HCEC 1CT (cell line): ENCODE measurements at regions not wholly inside any gene's neighbourhood (a gene's known extent, or its start where the extent isn't known, plus 50 kb on each side); places are given as distances from the start of the nearest gene placed in this dataset.
"Not testable (repeated sequence)": the region's sequence is repeated elsewhere in the genome, so short reads cannot be mapped to it uniquely, and the experiment has no call there.

Experiments used
- DNase-seq: peaks from one replicate; pipeline ENCODE4 v3.0.0-alpha.2; 2017

DNA sequence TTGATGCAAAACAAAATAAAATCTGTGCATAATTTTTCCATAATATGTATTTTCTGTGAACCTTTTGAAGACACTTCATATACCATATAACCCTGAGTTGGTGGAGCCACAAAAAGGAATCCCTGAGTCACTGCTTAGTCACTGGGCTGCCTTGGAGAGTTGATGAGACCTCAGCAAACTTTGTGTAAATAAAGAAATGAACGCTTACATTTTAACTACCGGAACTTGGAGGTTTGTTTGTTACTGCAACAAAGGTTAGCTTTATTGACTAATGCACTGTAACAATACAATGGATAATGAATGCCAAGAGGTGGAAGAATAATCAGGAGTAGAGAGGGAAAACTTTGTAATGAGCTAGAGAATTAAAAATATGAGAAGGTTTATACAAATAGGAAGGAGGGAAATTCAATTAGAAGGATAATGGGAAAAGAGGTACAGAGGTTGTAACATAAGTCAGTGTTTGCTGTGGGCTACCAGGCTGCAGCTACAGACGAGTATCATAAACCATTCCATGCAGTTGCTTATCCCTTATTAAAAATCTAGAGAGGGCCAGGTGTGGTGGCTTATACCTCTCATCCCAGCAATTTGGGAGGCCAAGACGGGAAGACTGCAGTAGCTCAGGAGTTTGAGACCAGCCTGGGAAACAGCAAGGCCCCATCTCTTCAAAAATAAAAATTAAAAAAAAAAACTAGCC is 1042.1 kb downstream of the TYW1 start:
- no peak for DNase-seq

DNA sequence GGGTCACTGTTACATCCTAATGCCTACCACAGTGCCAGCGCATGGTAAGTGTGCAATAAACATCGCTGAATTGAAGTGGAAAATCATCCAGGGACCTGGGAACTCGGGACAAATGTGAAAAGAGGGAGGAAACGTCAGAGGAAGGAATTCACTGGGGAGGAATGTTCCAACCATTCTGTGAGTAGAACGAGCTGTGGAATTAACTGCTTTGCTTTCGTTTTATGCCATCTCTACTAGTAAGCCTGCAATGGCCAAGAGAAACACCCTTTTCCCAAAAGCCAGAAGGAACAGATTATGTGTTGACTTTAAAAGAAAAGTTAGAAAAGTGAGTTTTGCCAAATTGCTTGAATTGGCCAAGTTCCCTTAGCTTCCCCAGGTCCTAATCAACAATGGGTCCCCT is 1044.9 kb downstream of the TYW1 start:
- no peak for DNase-seq

DNA sequence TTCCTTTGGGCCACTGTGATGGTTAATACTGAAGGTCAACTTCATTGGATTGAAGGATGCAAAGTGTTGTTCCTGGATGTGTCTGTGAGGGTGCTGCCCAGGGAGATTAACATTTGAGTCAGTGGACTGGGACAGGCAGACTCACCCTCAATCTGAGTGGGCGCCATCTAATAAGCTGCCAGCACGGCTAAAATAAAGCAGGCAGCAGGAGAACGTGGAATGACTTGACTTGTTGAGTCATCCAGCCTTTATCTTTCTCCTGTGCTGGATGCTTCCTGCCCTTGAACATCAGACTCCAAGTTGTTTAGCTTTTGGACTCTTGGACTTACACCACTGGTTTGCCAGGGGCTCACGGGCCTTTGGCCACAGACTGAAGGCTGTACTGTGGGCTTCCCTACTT is 1046.9 kb downstream of the TYW1 start:
- no peak for DNase-seq

DNA sequence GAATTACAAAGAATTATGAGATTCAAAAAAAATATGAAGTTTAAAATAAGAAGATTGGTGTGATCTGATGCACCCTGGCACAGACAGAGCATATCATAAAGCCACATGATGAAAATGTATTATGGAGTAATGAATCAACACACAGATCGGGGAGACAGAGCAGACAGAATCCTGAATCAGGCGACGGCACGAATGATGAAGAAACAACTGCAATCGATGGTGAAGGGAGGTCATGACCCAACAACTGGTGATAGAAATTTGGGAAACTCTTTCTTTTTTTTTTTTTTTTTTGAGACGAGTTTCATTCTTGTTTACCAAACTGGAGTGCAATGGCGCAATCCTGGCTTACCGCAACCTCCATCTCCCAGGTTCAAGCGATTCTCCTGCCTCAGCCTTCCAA is 1054.0 kb downstream of the TYW1 start:
- no peak for DNase-seq

GRCh38 chr7:68058014-68058413 is 1061.4 kb downstream of the TYW1 start:
- DNase-seq = no peak

DNA sequence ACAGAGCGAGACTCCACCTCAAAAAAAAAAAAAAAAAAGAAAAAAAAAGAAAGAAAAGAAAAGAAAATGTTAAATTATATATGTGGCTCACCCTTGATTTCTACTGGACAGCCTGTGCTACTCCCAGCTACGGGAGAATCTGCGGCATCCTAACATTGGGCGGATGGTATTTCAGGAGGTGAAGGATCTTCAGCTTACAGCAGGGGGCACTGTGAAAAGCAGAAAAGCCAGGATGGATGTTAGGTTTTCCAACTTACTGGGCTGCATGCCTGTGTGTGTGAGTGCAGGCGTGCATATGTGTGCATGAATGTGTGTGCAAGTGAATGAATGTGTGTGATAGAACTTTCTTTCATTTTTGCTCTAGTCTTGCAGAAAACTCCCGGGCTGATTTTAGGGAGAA is 1066.5 kb downstream of the TYW1 start:
- DNase-seq = no peak

DNA sequence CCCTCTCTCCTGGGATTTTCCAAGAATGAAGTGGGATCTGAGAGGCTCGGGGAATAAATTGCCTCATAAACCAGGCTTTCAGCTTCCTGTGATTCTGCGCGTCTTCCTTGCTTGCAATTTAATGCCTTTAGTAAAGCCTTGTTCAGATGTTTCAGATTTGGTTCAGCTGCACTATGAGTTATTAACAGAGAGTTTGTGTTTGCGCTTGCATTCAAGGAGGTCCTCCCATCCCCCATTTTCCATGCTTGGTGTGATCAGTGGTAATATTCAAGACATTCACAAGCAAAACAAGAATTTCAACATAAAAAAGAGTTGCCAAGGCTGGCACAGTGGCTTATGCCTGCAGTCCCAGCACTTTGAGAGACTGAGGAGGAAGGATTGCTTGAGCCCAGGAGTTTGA is 1068.9 kb downstream of the TYW1 start:
- DNase-seq = no peak

DNA sequence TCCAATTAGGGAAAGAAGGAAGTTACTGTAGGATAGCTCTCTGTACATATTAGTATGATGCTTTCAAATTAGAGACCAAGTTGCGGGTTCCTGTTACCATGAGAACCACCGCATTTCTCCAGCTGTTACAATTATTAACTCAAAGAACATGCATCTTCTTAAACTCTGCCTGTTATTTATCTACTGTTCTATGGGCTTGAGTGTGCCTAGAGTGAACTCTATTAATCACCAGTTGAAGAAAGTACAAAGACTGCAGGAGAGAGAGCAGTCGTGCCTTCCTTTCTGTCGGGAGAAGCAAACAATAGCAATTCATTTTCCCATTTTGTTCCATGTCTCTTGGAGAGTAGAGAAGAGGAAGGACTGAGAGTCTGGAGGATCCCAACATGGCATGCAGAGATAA is 1071.2 kb downstream of the TYW1 start:
- DNase-seq = no peak

DNA sequence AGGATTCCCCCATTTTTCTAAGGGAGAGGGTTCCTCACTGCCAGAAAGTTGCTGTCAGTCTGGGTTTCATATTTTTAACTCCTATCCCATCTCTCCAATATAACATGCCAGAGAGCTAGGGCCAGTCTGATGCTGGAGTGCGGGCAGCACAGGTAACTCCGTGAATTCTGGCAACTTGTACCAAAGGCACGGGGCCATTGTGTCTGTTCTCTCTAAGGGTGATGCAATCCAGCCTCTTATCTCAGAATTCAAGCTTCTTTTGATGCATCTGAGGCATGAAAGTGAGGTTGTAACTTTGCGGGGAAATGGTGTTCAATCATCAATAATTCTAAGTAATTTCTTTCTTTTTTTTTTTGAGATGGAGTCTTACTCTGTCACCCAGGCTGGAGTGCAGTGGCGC is 1074.4 kb downstream of the TYW1 start:
- no peak for DNase-seq

DNA sequence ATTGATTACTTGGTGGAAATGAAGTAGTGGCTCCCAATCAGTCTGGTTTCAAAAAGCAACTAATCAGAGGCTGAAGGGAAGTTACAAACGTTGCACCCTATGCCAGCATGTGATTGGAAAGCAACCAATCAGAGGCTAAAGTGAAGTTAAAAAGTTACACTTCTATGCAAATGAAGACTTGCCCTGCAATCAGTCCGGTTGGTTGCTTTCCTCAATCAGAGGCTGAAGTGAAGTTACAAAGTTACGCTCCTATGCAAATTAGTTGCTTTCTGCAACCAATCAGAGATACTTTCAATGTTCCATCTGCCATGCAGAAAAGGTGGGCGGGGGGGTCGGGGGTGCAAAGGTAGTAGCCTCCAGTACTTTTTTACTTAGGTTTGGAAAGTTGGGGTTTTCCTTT is 1077.1 kb downstream of the TYW1 start:
- no peak for DNase-seq

GRCh38 chr7:68074242-68074641 is 1077.6 kb downstream of the TYW1 start:
- no peak for DNase-seq

GRCh38 chr7:68078157-68078710 is 1081.6 kb downstream of the TYW1 start:
- DNase-seq = no peak

GRCh38 chr7:68082066-68082960 is 1085.7 kb downstream of the TYW1 start:
- DNase-seq = not testable (repeated sequence)

DNA sequence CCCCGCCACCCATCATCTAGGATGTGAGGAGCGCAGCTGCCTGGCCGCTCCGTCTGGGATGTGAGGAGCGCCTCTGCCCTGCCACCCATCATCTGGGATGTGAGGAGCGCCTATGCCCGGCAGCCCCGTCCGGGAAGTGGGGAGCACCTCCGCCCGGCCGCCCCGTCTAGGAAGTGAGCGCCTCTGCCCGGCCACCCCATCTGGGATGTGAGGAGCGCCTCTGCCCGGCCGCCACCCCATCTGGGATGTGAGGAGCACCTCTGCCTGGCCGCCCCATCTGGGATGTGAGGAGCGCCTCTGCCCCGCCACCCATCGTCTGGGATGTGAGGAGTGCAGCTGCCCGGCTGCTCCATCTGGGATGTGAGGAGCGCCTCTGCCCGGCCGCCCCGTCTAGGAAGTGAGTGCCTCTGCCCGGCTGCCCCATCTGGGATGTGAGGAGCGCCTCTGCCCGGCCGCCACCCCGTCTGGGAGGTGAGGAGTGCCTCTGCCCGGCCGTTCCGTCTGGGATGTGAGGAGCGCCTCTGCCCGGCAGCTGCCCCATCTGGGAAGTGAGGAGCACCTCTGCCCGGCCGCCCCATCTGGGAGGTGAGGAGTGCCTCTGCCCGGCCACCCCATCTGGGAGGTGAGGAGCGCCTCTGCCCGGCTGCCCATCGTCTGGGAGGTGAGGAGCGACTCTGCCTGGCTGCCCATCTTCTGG is 1086.5 kb downstream of the TYW1 start:
- not testable (repeated sequence) for DNase-seq

GRCh38 chr7:68087401-68087800 is 1090.8 kb downstream of the TYW1 start:
- DNase-seq = no peak

DNA sequence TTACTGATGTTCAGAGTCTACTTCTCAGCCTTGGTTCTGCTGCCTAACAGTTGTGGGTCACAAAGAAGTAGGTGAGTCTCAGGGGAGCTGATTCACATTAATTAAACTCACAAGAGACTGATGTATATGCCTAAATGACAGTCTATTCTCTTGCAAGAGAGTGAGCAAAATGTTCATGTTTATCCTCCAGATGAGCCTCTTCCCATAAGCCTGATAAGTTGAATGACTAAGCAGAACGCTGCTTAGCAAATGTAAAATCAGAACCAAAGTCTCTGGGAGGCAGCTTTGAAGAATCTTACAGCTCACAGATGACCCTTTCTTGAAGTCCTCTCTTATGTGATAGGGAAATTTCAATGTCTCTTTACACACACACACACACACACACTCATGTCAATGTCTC is 1092.2 kb downstream of the TYW1 start:
- DNase-seq = no peak

DNA sequence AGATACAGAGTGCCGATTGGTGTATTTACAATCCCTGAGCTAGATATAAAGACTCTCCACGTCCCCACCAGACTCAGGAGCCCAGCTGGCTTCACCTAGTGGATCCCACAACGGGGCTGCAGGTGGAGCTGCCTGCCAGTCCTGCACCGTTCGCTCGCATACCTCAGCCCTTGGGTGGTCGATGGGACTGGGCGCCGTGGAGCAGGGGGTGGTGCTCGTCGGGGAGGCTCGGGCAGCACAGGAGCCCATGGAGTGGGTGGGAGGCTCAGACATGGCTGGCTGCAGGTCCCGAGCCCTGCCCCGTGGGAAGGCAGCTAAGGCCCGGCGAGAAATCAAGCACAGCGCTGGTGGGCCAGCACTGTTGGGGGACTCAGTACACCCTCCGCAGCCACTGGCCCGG is 1093.6 kb downstream of the TYW1 start:
- not testable (repeated sequence) for DNase-seq

- no peak for DNase-seq
Measured at GRCh38 chr7:68103319-68103718, 1106.7 kb downstream of the TYW1 start.

DNA sequence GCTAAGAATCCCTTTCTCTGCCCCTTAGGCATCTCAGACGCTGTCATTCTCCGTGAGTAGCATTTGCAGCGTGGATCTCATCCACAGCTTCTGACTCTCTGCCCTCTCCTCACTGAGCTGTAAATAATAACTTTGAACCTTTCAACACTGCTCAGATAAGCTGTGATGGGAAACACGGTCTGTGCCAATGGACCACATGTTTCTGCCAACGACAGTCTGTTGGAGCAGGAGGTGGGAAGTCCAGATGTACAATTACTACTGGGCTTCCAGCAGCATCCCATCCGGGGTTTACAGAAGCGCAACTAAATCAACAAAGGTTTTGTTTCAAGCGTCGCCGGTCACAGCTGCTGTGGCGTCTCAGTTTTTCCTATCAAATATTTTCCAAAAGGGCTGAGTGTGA is 1110.6 kb downstream of the TYW1 start:
- DNase-seq = no peak

- DNase-seq = no peak
Measured at GRCh38 chr7:68107968-68108367, 1111.3 kb downstream of the TYW1 start.

DNA sequence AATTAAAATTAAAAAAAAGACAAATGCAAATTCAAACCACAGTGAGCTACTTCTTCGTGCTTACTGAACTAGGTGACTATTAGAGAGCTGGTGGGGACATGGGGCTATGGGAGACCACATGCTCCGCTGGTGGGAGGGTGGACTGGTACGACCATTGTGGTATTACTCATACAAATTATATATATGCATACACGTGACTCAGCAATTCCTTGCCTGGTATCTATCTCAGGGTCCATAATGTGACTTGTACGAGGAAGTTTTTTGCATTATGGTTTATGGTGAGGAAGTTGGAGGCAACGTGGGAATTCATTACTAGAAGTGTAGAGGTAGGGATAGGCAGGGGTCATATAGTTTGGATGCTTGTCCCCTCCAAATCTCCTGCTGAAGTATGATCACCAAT is 1112.7 kb downstream of the TYW1 start:
- no peak for DNase-seq

DNA sequence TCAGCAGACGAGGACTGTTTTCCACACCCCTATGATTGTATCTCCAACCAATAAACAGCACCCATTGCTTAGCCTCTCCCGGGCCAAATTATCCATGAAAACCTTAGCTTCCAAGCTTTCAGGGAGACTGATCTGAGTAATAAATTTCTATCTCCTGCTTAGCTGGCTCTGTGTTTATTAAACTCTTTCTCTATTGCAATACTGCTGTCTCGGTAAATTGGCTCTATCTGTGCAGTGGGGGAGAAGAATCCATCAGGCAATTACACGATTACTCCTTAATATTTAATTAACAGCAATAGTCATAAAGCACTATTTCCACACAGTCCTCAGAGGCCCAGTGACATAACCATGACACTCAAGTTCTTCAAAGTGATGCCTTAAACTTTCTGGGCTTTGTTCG is 1122.8 kb downstream of the TYW1 start:
- DNase-seq = no peak

DNA sequence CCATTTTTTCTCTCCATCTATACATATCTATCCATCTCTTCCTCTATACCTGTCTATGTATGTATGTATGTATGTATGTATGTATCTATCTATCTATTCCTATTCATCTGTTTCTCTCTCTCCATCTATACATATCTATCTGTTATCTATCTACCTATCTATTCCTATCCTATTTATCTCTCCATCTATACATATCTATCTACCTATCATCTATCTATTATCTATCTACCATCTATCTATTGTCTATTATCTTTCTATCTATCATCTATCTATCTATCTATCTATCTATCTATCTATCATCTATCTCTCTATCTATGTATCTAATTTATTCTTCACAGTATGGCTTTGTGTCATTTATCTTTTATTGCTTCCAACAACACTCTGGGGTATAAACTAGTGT is 1124.4 kb downstream of the TYW1 start:
- DNase-seq = no peak

DNA sequence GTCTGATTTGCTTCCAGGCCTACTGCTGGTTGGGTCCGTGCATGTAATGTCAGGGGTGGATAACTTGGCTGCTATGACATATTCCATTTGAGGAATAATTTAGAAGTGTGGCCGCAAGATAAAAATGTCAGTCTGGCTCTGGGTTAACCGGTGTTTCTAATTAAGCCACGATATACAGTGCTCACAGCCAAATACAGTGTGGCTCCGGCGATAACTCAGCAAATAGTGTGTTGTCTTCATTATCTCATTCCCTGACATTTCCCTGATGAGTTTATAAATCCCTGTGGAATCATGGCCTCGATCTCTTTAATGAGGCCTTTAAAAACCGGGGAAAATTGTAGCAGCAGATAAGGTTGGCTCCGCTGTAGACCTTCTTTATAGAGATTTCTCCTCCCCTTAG is 1125.0 kb downstream of the TYW1 start:
- DNase-seq = no peak
